ENCODE measurements at regions not wholly inside any gene's neighbourhood (a gene's known extent, or its start where the extent isn't known, plus 50 kb on each side); places are given as distances from the start of the nearest gene placed in this dataset.

GRCh38 chr5:6264394-6264793 is 114.0 kb downstream of the MED10 start:
- no peak overlapping the region for H2BK15ac ChIP-seq (ENCODE audit: low read length)
- no peak overlapping the region for H2BK5ac ChIP-seq (ENCODE audit: low read depth, low read length)
- 89% methylated on average over 6 of the region's 6 CpGs; no CpG with 5 or more reads in 1 of the 2 experiments for whole genome bisulfite sequencing, 2 experiments (ENCODE audit: extremely low coverage in 1 of 2, insufficient coverage in 1 of 2, insufficient read length in 1 of 2, insufficient replicate concordance in 2 of 2, low coverage in 1 of 2, low lambda C conversion rate in 2 of 2, missing lambda C conversion rate in 1 of 2)
- DNase-seq (ENCODE audit: low read depth in 1 of 2, low spot score in 2 of 2): no peak
- no peak overlapping the region for H3K27ac ChIP-seq (ENCODE audit: low read depth, low read length)
- no peak overlapping the region for H3K4me3 ChIP-seq (ENCODE audit: extremely low read depth in 1 of 4, insufficient read depth in 2 of 4, low read depth in 3 of 4, low read length in 4 of 4)
- no peak overlapping the region for H3K23ac ChIP-seq (ENCODE audit: insufficient read length)
- H2BK120ac ChIP-seq (replicated peaks; ENCODE audit: low read depth, low read length): no peak overlapping the region
- no peaks in the 10 kb centered on the region for H4K20me1 ChIP-seq (replicated peaks in 1 of 2; ENCODE audit: control insufficient read depth in 1 of 2, insufficient read depth in 2 of 2, low read length in 2 of 2)
- no peak overlapping the region for H4K91ac ChIP-seq (replicated peaks; ENCODE audit: insufficient read length, low read length)
- H3K23me2 ChIP-seq (ENCODE audit: low read depth, low read length): no peaks in the 10 kb centered on the region
- FAIRE-seq: no peak
- H3K79me2 ChIP-seq (ENCODE audit: control insufficient read depth in 1 of 2, insufficient read depth in 2 of 2, low read length in 2 of 2): no peaks in the 10 kb centered on the region
- ChIA-PET POLR2A (ENCODE audit: partially characterized antibody) (no interaction called here), CTCF (ENCODE audit: partially characterized antibody) (no interaction called here)
- no peak overlapping the region for H2BK20ac ChIP-seq (ENCODE audit: low read length)
- H2BK12ac ChIP-seq (ENCODE audit: low read depth, low read length): no peak overlapping the region
- no peak overlapping the region for H3K14ac ChIP-seq (ENCODE audit: insufficient read length)
- TF ChIP-seq SP4 (IDR thresholded peaks at IDR 0.05; ENCODE audit: low read length) (no peak), BRCA1 (IDR thresholded peaks at IDR 0.05; ENCODE audit: low read depth, low read length) (no peak)
- no peak overlapping the region for H3K4me2 ChIP-seq (ENCODE audit: insufficient read depth in 1 of 2, low read depth in 2 of 2, low read length in 2 of 2)
- no peaks in the 10 kb centered on the region for H3K79me1 ChIP-seq (ENCODE audit: low read depth, low read length)
- no peaks in the 10 kb centered on the region for H3K9me3 ChIP-seq (ENCODE audit: insufficient read depth in 2 of 2, low read depth in 1 of 2, low read length in 1 of 2)
- H3K4ac ChIP-seq (replicated peaks; ENCODE audit: insufficient read length, low read depth, low read length): no peak overlapping the region
- H3K56ac ChIP-seq (replicated peaks; ENCODE audit: insufficient read length, low read depth, low read length): no peak overlapping the region
- no peak overlapping the region for H2AK5ac ChIP-seq (ENCODE audit: low read depth, low read length)
- no peak overlapping the region for H3K9ac ChIP-seq (replicated peaks in 1 of 4; ENCODE audit: extremely low read depth in 1 of 4, low read depth in 3 of 4, low read length in 3 of 4)
- H3K36me3 ChIP-seq (ENCODE audit: control insufficient read depth in 2 of 4, insufficient read depth in 4 of 4, low read length in 3 of 4): no peaks in the 10 kb centered on the region
- H3K27me3 ChIP-seq (replicated peaks in 1 of 4; ENCODE audit: control insufficient read depth in 3 of 4, extremely low read depth in 1 of 4, insufficient read depth in 3 of 4, low read length in 3 of 4): no peaks in the 10 kb centered on the region
- H4K5ac ChIP-seq (ENCODE audit: insufficient read length, low read depth, low read length): no peak overlapping the region
- H4K8ac ChIP-seq (ENCODE audit: extremely low read depth, insufficient read depth, low read length): no peak overlapping the region
- H3K18ac ChIP-seq (ENCODE audit: extremely low read depth, low read length): no peak overlapping the region
- H3K4me1 ChIP-seq (replicated peaks in 1 of 4; ENCODE audit: control insufficient read depth in 3 of 4, insufficient read depth in 4 of 4, low read length in 3 of 4): no peaks in the 10 kb centered on the region
- no peak overlapping the region for H2AFZ ChIP-seq (ENCODE audit: low read length)

Data from H1 (cell line).